GM12891 (cell line): ENCODE measurements at regions not wholly inside any gene's neighbourhood (a gene's known extent, or its start where the extent isn't known, plus 50 kb on each side); places are given as distances from the start of the nearest gene placed in this dataset.

ENCODE experiments used
- PAX5 ChIP-seq: IDR thresholded peaks from 2 replicates; pipeline ENCODE4 v1.6.1; 2011; ENCODE audit warnings: low read length, moderate library complexity, mild to moderate bottlenecking; ENCODE audit not compliant: insufficient read depth, severe bottlenecking
- POLR2A ChIP-seq: IDR thresholded peaks from 2 replicates; pipeline ENCODE4 v1.6.1; 2011; ENCODE audit warnings: low read depth, low read length, control low read depth
- POLR2AphosphoS5 ChIP-seq: IDR thresholded peaks from 2 replicates; pipeline ENCODE4 v1.6.1; 2011; ENCODE audit warnings: low read depth, low read length, control low read depth
- SPI1 ChIP-seq: IDR thresholded peaks from 2 replicates; pipeline ENCODE4 v1.6.1; 2011; ENCODE audit warnings: low read depth, low read length, control low read depth
- TAF1 ChIP-seq: IDR thresholded peaks from 2 replicates; pipeline ENCODE4 v1.6.1; 2011; ENCODE audit warnings: low read depth, low read length, control low read depth

GRCh38 chr16:13633391-13633861, 286.5 kb upstream of the ERCC4 start:
- TF ChIP-seq POLR2AphosphoS5: no peak
- TF ChIP-seq POLR2A: no peak
- TF ChIP-seq TAF1: no peak
- TF ChIP-seq SPI1: no peak
- no peak for TF ChIP-seq PAX5
